ENCODE measurements at regions not wholly inside any gene's neighbourhood (a gene's known extent, or its start where the extent isn't known, plus 50 kb on each side); places are given as distances from the start of the nearest gene placed in this dataset.

- TF ChIP-seq CTCF (IDR thresholded peaks at IDR 0.05) (no peak), POLR2A (IDR thresholded peaks at IDR 0.05) (no peak)
Measured at GRCh38 chr5:35415309-35415708, 185.0 kb upstream of the PRLR start.
